SK-N-SH treated with all-trans-retinoic acid at 6 μM for 48 hours (cell line): ENCODE measurements at regions not wholly inside any gene's neighbourhood (a gene's known extent, or its start where the extent isn't known, plus 50 kb on each side); places are given as distances from the start of the nearest gene placed in this dataset.

Source experiments
- ATAC-seq: fragments of 200-7000 bp; cut with Tn5 transposase; 3 replicates; pipeline ENCODE4 v1.9.1; 2020; ENCODE audit warnings: mild to moderate bottlenecking, moderate library complexity
- ARNTL ChIP-seq: fragments of 450-650 bp; formaldehyde crosslinking; IDR thresholded peaks from 2 replicates; pipeline ENCODE4 v1.5.0; 2020; ENCODE audit warnings: low read depth, mild to moderate bottlenecking, moderate library complexity, borderline replicate concordance
- BACH2 ChIP-seq: fragments of 250-450 bp; sonication (Bioruptor Pico); IDR thresholded peaks from 2 replicates; pipeline ENCODE4 v1.9.0; 2021; ENCODE audit warnings: mild to moderate bottlenecking, borderline replicate concordance
- CSDC2 ChIP-seq: fragments of 250-450 bp; sonication (Bioruptor Pico); IDR thresholded peaks from 2 replicates; pipeline ENCODE4 v1.5.0; 2020; ENCODE audit warnings: mild to moderate bottlenecking, moderate library complexity
- ESRRG ChIP-seq: fragments of 250-450 bp; sonication (Bioruptor Pico); IDR thresholded peaks from 2 replicates; pipeline ENCODE4 v1.6.1; 2021; ENCODE audit warnings: mild to moderate bottlenecking
- GLIS3 ChIP-seq: fragments of 250-450 bp; sonication (Bioruptor Pico); IDR thresholded peaks from 2 replicates; pipeline ENCODE4 v1.5.0; 2020; ENCODE audit warnings: mild to moderate bottlenecking, moderate library complexity
- ISL1 ChIP-seq: fragments of 250-450 bp; sonication (Bioruptor Pico); IDR thresholded peaks from 2 replicates; pipeline ENCODE4 v2.1.2; 2022; ENCODE audit warnings: mild to moderate bottlenecking, moderate library complexity
- OSR1 ChIP-seq: fragments of 250-450 bp; sonication (Bioruptor Pico); IDR thresholded peaks from 2 replicates; pipeline ENCODE4 v1.8.0; 2022; ENCODE audit warnings: moderate library complexity, mild to moderate bottlenecking, inconsistent platforms
- PPARA ChIP-seq: fragments of 250-450 bp; sonication (Bioruptor Pico); IDR thresholded peaks from 2 replicates; pipeline ENCODE4 v1.5.0; 2020; ENCODE audit warnings: mild to moderate bottlenecking, borderline replicate concordance
- RARB ChIP-seq: fragments of 250-450 bp; sonication (Bioruptor Pico); IDR thresholded peaks from 2 replicates; pipeline ENCODE4 v1.8.0; 2021; ENCODE audit warnings: mild to moderate bottlenecking, moderate library complexity
- SNAI2 ChIP-seq: fragments of 250-450 bp; sonication (Bioruptor Pico); IDR thresholded peaks from 2 replicates; pipeline ENCODE4 v1.5.0; 2020; ENCODE audit warnings: mild to moderate bottlenecking, moderate library complexity
- TCF4 ChIP-seq: fragments of 250-450 bp; sonication (Bioruptor Pico); IDR thresholded peaks from 2 replicates; pipeline ENCODE4 v1.8.0; 2021; ENCODE audit warnings: mild to moderate bottlenecking, moderate library complexity, borderline replicate concordance
- TOX ChIP-seq: fragments of 250-450 bp; sonication (Bioruptor Pico); IDR thresholded peaks from 2 replicates; pipeline ENCODE4 v1.8.0; 2021; ENCODE audit warnings: mild to moderate bottlenecking, moderate library complexity, borderline replicate concordance
- ZC3H10 ChIP-seq: fragments of 250-450 bp; sonication (Bioruptor Pico); IDR thresholded peaks from 2 replicates; pipeline ENCODE4 v1.5.1; 2021; ENCODE audit warnings: mild to moderate bottlenecking, moderate library complexity
- ZFP3 ChIP-seq: fragments of 250-450 bp; sonication (Bioruptor Pico); IDR thresholded peaks from 2 replicates; pipeline ENCODE4 v1.5.0; 2020; ENCODE audit warnings: mild to moderate bottlenecking, moderate library complexity
- ZFP30 ChIP-seq: fragments of 450-650 bp; formaldehyde crosslinking; IDR thresholded peaks from 2 replicates; pipeline ENCODE4 v1.5.0; 2022; ENCODE audit warnings: mild to moderate bottlenecking, moderate library complexity
- ZNF565 ChIP-seq: fragments of 450-650 bp; formaldehyde crosslinking; conservative IDR thresholded peaks from 2 replicates; pipeline ENCODE4 v1.5.0; 2020; ENCODE audit warnings: low read depth, mild to moderate bottlenecking, moderate library complexity
- ZNF70 ChIP-seq: fragments of 450-650 bp; formaldehyde crosslinking; IDR thresholded peaks from 2 replicates; pipeline ENCODE4 v1.5.0; 2020; ENCODE audit warnings: mild to moderate bottlenecking, moderate library complexity
- ZNF8 ChIP-seq: fragments of 450-650 bp; formaldehyde crosslinking; IDR thresholded peaks from 2 replicates; pipeline ENCODE4 v1.5.0; 2020; ENCODE audit warnings: mild to moderate bottlenecking, moderate library complexity
- TF ChIP-seq, protein P1 (sequence below): fragments of 250-450 bp; sonication (Bioruptor Pico); IDR thresholded peaks from 2 replicates; pipeline ENCODE4 v1.5.1; 2020; ENCODE audit warnings: low read depth, mild to moderate bottlenecking, moderate library complexity
- TF ChIP-seq, protein P2 (sequence below): fragments of 250-450 bp; sonication (Bioruptor Pico); IDR thresholded peaks from 2 replicates; pipeline ENCODE4 v1.5.0; 2020; ENCODE audit warnings: mild to moderate bottlenecking, moderate library complexity
- TF ChIP-seq, protein P3 (sequence below): fragments of 250-450 bp; sonication (Bioruptor Pico); IDR thresholded peaks from 2 replicates; pipeline ENCODE4 v1.8.0; 2020; ENCODE audit warnings: mild to moderate bottlenecking, moderate library complexity, borderline replicate concordance

DNA sequence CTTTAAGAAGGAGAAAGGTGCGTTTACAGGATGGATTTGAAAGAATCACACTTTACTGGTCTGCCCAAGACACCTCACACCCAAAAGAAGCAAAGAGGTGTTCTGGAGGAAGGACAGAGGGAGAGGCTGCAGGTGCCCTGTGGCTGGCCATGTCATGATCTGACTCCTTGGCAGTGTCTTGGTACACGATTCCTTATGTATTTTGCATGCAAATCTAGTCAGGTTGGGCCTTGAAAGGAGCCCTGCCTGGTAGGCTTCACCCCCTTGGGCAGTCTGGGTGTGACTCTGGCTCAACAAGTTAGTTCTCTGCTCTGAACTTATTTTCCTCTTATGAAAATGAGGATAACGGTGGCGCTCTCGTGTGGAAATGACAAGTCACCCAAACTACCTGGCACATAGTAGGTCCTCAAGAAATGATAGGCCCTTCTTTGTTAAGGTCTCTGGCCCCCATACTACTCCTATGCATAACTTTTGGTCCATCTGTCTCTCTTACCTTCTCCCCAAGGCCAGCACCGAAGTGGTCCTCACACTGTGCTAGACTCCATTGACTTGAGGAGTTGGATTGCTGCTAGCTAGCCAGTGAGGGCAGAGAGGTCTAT lies 212.5 kb downstream of the SEMA6A start (continued):
- no peak for TF ChIP-seq TCF4
- TF ChIP-seq ISL1 (CRISPR knock-in tag), result no peak
- TF ChIP-seq, protein P1, sequence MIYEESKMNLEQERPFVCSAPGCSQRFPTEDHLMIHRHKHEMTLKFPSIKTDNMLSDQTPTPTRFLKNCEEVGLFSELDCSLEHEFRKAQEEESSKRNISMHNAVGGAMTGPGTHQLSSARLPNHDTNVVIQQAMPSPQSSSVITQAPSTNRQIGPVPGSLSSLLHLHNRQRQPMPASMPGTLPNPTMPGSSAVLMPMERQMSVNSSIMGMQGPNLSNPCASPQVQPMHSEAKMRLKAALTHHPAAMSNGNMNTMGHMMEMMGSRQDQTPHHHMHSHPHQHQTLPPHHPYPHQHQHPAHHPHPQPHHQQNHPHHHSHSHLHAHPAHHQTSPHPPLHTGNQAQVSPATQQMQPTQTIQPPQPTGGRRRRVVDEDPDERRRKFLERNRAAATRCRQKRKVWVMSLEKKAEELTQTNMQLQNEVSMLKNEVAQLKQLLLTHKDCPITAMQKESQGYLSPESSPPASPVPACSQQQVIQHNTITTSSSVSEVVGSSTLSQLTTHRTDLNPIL (CRISPR knock-in tag), result no peak
- TF ChIP-seq, all 23 proteins: peak for 0

DNA sequence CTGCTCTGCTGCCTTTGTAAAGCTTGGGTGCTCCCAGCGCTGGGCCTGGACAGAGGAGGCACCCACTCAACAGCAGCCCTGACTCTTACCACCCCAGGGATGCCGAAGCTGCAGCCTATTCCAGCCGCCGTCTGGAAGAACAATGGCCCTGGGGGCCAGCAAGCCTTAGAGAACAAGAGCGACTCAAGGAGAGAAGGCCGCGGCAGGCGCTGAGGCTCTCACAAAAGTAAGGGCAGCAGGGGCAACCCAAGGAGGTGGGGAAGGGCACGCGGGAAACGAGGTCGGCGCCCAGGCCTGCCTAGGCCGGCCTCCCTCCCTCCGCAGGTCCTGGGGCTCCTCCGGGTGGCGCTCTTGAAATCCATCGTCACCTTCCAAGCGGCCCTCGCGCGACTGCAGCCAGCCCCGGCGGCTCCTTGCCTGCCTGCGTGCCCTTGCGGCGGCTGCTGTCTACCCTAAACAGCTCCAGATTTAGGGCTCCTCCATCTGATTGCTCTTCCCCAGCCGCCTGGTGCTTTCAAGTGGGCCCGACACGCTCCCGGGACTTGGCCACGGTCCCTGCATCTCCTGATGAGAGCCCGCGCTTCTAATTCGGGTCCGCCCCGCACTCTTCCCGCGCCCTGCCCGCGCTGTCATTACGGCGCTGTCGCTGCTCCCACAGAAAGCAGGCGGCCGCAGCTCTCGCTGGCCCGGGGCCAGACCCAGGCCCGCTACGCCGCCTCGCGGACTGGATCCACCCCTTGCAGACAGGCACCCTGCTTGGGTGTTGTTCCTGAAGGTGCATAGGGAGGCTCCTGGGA lies 213.3 kb downstream of the SEMA6A start:
- no peak for ATAC-seq
- no peak for TF ChIP-seq RARB (CRISPR knock-in tag)
- TF ChIP-seq ZNF70 (CRISPR knock-in tag), result no peak
- no peak for TF ChIP-seq OSR1 (CRISPR knock-in tag)
- no peak for TF ChIP-seq BACH2 (CRISPR knock-in tag)
- no peak for TF ChIP-seq ZFP3 (CRISPR knock-in tag)
- TF ChIP-seq GLIS3 (CRISPR knock-in tag), result no peak
- TF ChIP-seq CSDC2 (CRISPR knock-in tag), result no peak
- TF ChIP-seq ARNTL (CRISPR knock-in tag), result no peak
- no peak for TF ChIP-seq ZNF8 (CRISPR knock-in tag)
- no peak for TF ChIP-seq TOX (CRISPR knock-in tag)
- TF ChIP-seq, protein P2, sequence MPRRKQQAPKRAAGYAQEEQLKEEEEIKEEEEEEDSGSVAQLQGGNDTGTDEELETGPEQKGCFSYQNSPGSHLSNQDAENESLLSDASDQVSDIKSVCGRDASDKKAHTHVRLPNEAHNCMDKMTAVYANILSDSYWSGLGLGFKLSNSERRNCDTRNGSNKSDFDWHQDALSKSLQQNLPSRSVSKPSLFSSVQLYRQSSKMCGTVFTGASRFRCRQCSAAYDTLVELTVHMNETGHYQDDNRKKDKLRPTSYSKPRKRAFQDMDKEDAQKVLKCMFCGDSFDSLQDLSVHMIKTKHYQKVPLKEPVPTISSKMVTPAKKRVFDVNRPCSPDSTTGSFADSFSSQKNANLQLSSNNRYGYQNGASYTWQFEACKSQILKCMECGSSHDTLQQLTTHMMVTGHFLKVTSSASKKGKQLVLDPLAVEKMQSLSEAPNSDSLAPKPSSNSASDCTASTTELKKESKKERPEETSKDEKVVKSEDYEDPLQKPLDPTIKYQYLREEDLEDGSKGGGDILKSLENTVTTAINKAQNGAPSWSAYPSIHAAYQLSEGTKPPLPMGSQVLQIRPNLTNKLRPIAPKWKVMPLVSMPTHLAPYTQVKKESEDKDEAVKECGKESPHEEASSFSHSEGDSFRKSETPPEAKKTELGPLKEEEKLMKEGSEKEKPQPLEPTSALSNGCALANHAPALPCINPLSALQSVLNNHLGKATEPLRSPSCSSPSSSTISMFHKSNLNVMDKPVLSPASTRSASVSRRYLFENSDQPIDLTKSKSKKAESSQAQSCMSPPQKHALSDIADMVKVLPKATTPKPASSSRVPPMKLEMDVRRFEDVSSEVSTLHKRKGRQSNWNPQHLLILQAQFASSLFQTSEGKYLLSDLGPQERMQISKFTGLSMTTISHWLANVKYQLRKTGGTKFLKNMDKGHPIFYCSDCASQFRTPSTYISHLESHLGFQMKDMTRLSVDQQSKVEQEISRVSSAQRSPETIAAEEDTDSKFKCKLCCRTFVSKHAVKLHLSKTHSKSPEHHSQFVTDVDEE (CRISPR knock-in tag), result no peak
- no peak for TF ChIP-seq ZFP30
- no peak for TF ChIP-seq SNAI2 (CRISPR knock-in tag)

DNA sequence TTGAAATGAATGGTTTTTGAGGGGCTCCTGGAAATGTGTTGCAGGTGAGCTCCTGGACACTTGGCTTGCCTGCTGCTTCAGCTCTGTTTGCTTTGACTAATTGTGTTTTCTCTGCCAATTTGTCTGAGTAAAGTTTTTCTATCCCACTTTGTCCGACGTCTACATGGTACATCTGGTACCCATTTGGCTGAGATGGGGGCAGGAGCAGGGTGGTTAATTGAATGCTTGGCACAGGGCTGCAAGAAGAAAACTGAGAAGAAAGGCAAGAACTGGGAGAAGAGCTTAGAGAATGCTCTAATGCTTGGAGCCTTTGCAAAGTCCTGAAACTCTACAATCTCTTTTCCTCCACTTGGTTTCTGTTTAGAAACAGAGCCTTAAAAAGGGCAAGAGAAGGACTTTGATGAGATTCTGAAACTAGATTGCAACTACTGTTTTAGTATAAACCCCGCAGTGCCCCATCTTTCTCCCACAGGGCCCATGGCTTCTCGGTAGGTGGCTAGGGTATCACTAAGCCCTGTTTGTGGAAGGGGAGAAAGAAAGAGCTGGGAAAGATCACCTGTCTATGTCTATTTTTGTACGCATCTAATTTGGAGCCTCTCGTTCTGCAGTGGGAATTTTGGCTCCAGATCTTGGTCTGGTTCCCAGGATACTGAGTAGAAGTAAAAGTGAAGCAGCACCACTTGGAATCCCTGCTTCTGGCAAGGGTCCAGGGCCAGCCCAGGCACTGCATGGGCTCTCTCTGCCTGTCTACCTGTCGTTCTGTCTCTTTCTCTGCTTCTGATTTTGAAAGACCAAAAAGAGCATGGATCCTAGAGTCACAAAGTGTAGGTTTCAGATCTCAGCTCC lies 214.4 kb downstream of the SEMA6A start:
- peak; percentile 92 for ATAC-seq
- TF ChIP-seq ZNF8 (CRISPR knock-in tag) (no peak), ISL1 (CRISPR knock-in tag) (0 out of 2 replicates have a peak, but pooled peaks have one; percentile 44), TCF4 (peak; percentile 47; the same call in 1 of the 2 replicates)

DNA sequence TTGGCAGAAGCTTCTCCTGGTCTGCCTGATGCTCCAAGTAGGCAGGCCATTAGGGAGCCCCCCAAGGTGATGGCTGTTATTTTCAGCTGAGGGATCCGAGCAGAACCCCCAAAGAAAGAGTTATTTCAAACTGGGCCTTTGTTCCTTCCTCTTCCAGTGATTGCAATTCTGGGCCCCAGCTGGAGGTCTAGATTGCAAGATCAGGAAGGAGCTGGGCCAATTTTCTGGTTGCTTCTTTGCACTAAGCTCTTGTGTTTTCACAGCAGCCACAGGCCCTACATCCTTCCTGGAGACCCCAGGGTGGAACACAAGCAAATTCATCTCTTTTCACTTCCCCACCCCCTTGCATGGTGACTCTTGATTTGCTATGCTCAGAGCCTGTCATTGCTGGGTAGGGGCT lies 215.0 kb downstream of the SEMA6A start:
- ATAC-seq, result peak; percentile 29; the same call in 2 of the 3 replicates
- TF ChIP-seq, protein P1 (CRISPR knock-in tag), result no peak
- no peak for TF ChIP-seq ZNF70 (CRISPR knock-in tag)
- TF ChIP-seq ZFP30, result no peak
- TF ChIP-seq ESRRG (CRISPR knock-in tag), result no peak
- no peak for TF ChIP-seq SNAI2 (CRISPR knock-in tag)
- no peak for TF ChIP-seq RARB (CRISPR knock-in tag)
- TF ChIP-seq ZNF565, result no peak
- TF ChIP-seq ZFP3 (CRISPR knock-in tag), result no peak
- no peak for TF ChIP-seq CSDC2 (CRISPR knock-in tag)
- no peak for TF ChIP-seq OSR1 (CRISPR knock-in tag)
- TF ChIP-seq, protein P3, sequence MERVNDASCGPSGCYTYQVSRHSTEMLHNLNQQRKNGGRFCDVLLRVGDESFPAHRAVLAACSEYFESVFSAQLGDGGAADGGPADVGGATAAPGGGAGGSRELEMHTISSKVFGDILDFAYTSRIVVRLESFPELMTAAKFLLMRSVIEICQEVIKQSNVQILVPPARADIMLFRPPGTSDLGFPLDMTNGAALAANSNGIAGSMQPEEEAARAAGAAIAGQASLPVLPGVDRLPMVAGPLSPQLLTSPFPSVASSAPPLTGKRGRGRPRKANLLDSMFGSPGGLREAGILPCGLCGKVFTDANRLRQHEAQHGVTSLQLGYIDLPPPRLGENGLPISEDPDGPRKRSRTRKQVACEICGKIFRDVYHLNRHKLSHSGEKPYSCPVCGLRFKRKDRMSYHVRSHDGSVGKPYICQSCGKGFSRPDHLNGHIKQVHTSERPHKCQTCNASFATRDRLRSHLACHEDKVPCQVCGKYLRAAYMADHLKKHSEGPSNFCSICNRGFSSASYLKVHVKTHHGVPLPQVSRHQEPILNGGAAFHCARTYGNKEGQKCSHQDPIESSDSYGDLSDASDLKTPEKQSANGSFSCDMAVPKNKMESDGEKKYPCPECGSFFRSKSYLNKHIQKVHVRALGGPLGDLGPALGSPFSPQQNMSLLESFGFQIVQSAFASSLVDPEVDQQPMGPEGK, result no peak
- TF ChIP-seq ZC3H10 (CRISPR knock-in tag), result no peak
- no peak for TF ChIP-seq PPARA (CRISPR knock-in tag)
- no peak for TF ChIP-seq TCF4
- TF ChIP-seq, protein P2 (CRISPR knock-in tag), result no peak
- no peak for TF ChIP-seq GLIS3 (CRISPR knock-in tag)
- TF ChIP-seq BACH2 (CRISPR knock-in tag), result no peak
